Kidney glomerular epithelial cell (primary cell): ENCODE measurements at regions not wholly inside any gene's neighbourhood (a gene's known extent, or its start where the extent isn't known, plus 50 kb on each side); places are given as distances from the start of the nearest gene placed in this dataset.
A peak's percentile ranks its signal among the peaks of the same experiment; 100 is the strongest.
"Not testable (repeated sequence)": the region's sequence is repeated elsewhere in the genome, so short reads cannot be mapped to it uniquely, and the experiment has no call there.

Source experiments
- DNase-seq: peaks from one replicate; lab custom pipeline; 2025; lab: John Stamatoyannopoulos, UW

DNA sequence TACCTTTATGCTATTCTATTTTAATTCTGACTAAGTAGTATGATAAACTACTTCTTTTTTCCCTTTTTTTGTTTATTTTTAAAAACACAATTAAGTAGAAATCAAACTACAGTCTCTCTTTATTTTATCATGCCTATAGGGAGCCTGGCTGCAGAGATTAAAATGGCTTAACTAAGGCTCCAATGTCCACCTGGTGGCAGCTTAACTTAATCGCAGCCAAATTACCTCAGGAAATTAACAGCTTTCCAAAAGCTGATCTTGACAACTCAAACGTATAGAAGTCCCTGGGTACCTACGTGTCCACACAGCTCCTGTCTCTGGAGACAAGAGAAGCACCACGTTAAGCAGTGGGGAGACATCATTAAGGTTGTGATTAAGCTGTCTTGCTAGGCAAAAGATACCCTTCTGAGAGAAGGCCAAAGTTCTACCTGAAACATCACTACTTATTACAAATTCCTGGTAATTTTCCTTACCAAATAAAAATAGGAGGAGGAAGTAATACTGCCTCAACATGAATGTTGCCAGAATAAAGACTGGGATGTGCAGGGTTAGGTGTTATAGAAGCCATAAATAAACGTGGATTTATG, 63.2 kb upstream of the SNX19 start:
- no peak for DNase-seq

- no peak for DNase-seq
Observed at GRCh38 chr11:130980071-130980862, 64.0 kb upstream of the SNX19 start.

DNA sequence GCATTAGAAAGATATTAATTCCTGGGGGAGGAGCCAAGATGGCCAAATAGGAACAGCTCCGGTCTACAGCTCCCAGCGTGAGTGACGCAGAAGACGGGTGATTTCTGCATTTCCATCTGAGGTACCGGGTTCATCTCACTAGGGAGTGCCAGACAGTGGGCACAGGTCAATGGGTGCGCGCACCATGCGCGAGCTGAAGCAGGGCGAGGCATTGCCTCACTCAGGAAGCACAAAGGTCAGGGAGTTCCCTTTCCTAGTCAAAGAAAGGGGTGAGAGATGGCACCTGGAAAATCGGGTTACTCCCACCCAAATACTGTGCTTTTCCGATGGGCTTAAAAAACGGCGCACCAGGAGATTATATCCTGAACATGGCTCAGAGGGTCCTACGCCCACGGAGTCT, 68.0 kb upstream of the SNX19 start:
- not testable (repeated sequence) for DNase-seq

GRCh38 chr11:130992788-130993187, 76.5 kb upstream of the SNX19 start:
- no peak for DNase-seq

- DNase-seq = no peak
Observed at GRCh38 chr11:130994043-130994442, 77.8 kb upstream of the SNX19 start.

- no peak for DNase-seq
Observed at GRCh38 chr11:130995266-130995665, 79.0 kb upstream of the SNX19 start.

GRCh38 chr11:130997278-130997677, 81.0 kb upstream of the SNX19 start:
- DNase-seq = no peak

- DNase-seq = no peak
Observed at GRCh38 chr11:130999086-130999485, 82.8 kb upstream of the SNX19 start.

- peak; percentile 89 for DNase-seq
Observed at GRCh38 chr11:130999992-131000770, 83.9 kb upstream of the SNX19 start.

GRCh38 chr11:131002145-131002544, 85.9 kb upstream of the SNX19 start:
- DNase-seq = no peak

GRCh38 chr11:131005829-131006228, 89.5 kb upstream of the SNX19 start:
- no peak for DNase-seq

DNA sequence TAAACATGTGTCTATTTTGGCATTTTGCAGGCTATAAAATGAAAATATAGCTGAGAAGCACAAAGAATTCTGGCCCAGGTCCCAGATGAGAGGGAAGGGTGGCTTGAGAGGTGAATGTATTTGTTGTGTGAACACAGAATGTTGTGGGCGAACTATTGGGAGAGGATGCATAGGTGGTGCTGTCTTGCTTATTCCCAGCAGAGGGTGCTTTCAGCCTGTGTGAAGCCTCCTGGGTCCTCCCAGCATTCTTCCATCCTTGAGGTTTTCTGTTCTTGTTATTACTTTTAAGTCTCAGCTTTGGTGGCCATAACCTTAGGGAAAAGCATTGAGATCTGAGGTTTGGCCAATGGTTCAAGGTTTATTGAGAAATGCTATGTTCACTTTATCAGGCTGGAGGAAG, 108.7 kb upstream of the SNX19 start:
- DNase-seq = peak; percentile 16

GRCh38 chr11:131025421-131026125, 109.3 kb upstream of the SNX19 start:
- no peak for DNase-seq

GRCh38 chr11:131027491-131027890, 111.2 kb upstream of the SNX19 start:
- no peak for DNase-seq

GRCh38 chr11:131033151-131033651, 116.9 kb upstream of the SNX19 start:
- peak; percentile 85 for DNase-seq

GRCh38 chr11:131036514-131036913, 120.2 kb upstream of the SNX19 start:
- no peak for DNase-seq

DNA sequence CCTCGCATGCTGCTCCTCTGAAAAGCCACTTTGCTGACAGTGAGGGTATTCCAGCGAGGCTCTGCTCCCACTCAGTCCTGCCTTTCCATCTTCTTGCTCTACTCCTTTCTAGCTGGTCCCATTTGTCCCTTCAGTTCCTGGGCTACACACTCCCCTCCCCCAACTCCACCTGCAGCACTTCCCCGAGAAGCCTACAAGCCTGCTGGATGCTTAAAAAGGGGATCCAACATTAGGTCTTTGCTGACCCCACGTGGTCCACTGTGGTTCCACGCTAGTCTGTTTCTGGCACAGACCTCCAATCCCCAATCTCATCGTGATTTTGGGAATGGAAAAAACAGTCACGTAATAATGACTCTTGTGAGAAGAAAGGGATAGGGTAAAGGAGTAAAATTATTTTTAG, 121.6 kb upstream of the SNX19 start:
- DNase-seq = no peak

GRCh38 chr11:131038597-131038996, 122.3 kb upstream of the SNX19 start:
- DNase-seq = no peak

GRCh38 chr11:131041331-131042040, 125.2 kb upstream of the SNX19 start:
- DNase-seq = no peak

- no peak for DNase-seq
Observed at GRCh38 chr11:131042041-131042390, 125.7 kb upstream of the SNX19 start.

DNA sequence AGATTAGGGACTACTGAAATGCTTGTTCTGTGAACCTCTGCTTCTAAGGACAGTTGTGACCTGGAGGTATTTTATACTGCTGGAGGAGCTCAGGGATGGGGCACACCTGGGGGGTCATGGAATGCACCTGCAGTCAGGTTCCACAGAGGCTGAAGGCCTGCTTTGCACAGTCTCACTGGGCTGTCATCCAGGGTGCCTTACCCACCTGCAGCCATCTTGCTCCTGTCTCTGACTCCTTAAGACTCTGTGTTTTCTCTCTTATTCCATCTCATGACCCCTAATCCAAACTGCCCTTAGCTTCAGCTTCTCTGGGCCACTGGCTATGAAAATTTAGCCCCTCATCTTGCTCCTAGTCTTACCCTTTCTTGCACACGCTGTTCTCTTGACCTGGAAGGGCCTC, 127.0 kb upstream of the SNX19 start:
- no peak for DNase-seq

GRCh38 chr11:131044851-131045250, 128.6 kb upstream of the SNX19 start:
- DNase-seq = no peak
